Vagina (tissue), 2 donors: ENCODE measurements at regions not wholly inside any gene's neighbourhood (a gene's known extent, or its start where the extent isn't known, plus 50 kb on each side); places are given as distances from the start of the nearest gene placed in this dataset.

Experiments used
- CTCF ChIP-seq, 3 experiments: fragments of 450-650 bp in 2 of 3; fragments of 200-600 bp in 1 of 3; sonication (generic) in 1 of 3; IDR thresholded peaks; one replicate each; pipeline ENCODE4 v1.5.1; 2017 to 2019; ENCODE audit warnings: antibody characterized with exemption in 3 of 3, mild to moderate bottlenecking in 2 of 3, moderate library complexity in 2 of 3
- POLR2A ChIP-seq, 2 donors: fragments of 450-650 bp; IDR thresholded peaks; one replicate each; pipeline ENCODE4 v1.6.1; 2017; ENCODE audit warnings: antibody characterized with exemption in 2 of 2, mild to moderate bottlenecking in 2 of 2, moderate library complexity in 2 of 2
- POLR2AphosphoS5 ChIP-seq, 2 donors: sonication (generic); formaldehyde crosslinking; IDR thresholded peaks; one replicate each; pipeline ENCODE4 v1.9.0; 2017; ENCODE audit warnings: antibody characterized with exemption in 2 of 2, mild to moderate bottlenecking in 2 of 2, low read depth in 1 of 2; ENCODE audit not compliant: insufficient read depth in 1 of 2

DNA sequence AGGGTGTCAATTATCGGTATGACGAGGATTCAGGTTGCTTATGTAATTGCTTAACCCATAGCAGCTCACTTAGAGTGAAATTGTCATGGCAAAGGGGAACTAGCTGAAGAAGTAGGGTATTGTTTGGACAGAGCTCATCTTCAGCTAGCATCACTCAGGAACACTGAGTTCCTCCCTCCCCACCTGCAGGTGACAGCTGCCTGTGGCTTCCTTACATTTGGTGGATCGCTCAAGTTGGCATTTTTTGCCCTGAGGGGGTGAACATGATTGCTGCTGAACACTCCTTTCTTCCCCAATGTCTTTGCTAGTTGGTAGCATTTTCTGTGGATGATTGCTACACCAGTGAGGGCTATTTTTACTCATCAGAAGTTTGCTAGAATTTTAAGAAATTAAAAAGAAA is 86.7 kb upstream of the THUMPD2 start:
- TF ChIP-seq CTCF (IDR thresholded peaks at IDR 0.05) = no peak
- no peak for TF ChIP-seq POLR2A (IDR thresholded peaks at IDR 0.05)
- no peak for TF ChIP-seq POLR2AphosphoS5 (IDR thresholded peaks at IDR 0.05; ENCODE audit: insufficient read depth in 1 of 2, low read depth in 1 of 2)
